Neural progenitor cell (in vitro differentiated cells): ENCODE measurements at regions not wholly inside any gene's neighbourhood (a gene's known extent, or its start where the extent isn't known, plus 50 kb on each side); places are given as distances from the start of the nearest gene placed in this dataset.

Experiments
- DNase-seq: peaks from one replicate; pipeline ENCODE4 v3.0.0-alpha.2; 2016; ENCODE audit warnings: low spot score
- H2AFZ ChIP-seq: fragments of 200-600 bp; sonication (generic); replicated peaks from 2 replicates; pipeline ENCODE4 v1.6.1; 2016; ENCODE audit warnings: antibody characterized with exemption
- H3F3A ChIP-seq: fragments of 200-600 bp; sonication (generic); 2 replicates; pipeline ENCODE4 v1.6.1; 2016; ENCODE audit warnings: antibody characterized with exemption, low read depth
- H3K27ac ChIP-seq: fragments of 200-600 bp; sonication (generic); 2 replicates; pipeline ENCODE4 v1.5.1; 2016; ENCODE audit warnings: mild to moderate bottlenecking
- H3K27me3 ChIP-seq: fragments of 200-600 bp; sonication (generic); 2 replicates; pipeline ENCODE4 v1.6.1; 2016; ENCODE audit warnings: mild to moderate bottlenecking, moderate library complexity
- H3K36me3 ChIP-seq: fragments of 200-600 bp; sonication (generic); 2 replicates; pipeline ENCODE4 v1.5.1; 2016
- H3K4me1 ChIP-seq: fragments of 200-600 bp; sonication (generic); 2 replicates; pipeline ENCODE4 v1.6.1; 2016; ENCODE audit warnings: mixed run types
- H3K4me2 ChIP-seq: fragments of 200-600 bp; sonication (generic); 2 replicates; pipeline ENCODE4 v1.6.1; 2016
- H3K4me3 ChIP-seq: fragments of 200-600 bp; sonication (generic); 2 replicates; pipeline ENCODE4 v1.5.1; 2016
- H3K79me2 ChIP-seq: fragments of 200-600 bp; sonication (generic); 2 replicates; pipeline ENCODE4 v1.6.1; 2016; ENCODE audit warnings: low read depth
- H3K9ac ChIP-seq: fragments of 200-600 bp; sonication (generic); 2 replicates; pipeline ENCODE4 v1.6.1; 2016
- H3K9me3 ChIP-seq: fragments of 200-600 bp; sonication (generic); 2 replicates; pipeline ENCODE4 v1.5.1; 2016; ENCODE audit warnings: low read depth
- H4K20me1 ChIP-seq: fragments of 200-600 bp; sonication (generic); 2 replicates; pipeline ENCODE4 v1.6.1; 2016; ENCODE audit warnings: low read depth
- H3K27ac Mint-ChIP-seq: 3 replicates; pipeline ENCODE4 v1.8.0; 2021; ENCODE audit warnings: mixed read lengths
- H3K27me3 Mint-ChIP-seq: 2 replicates; pipeline ENCODE4 v1.8.0; 2022; ENCODE audit warnings: low read depth, mild to moderate bottlenecking, inconsistent platforms, moderate library complexity, mixed read lengths; ENCODE audit not compliant: insufficient read depth
- H3K36me3 Mint-ChIP-seq: 3 replicates; pipeline ENCODE4 v1.8.0; 2021; ENCODE audit warnings: mixed read lengths
- H3K4me1 Mint-ChIP-seq: 3 replicates; pipeline ENCODE4 v1.8.0; 2021; ENCODE audit warnings: mixed read lengths
- H3K4me3 Mint-ChIP-seq: 3 replicates; pipeline ENCODE4 v1.8.0; 2021; ENCODE audit warnings: mild to moderate bottlenecking, moderate library complexity, mixed read lengths
- H3K9me3 Mint-ChIP-seq: 3 replicates; pipeline ENCODE4 v1.8.0; 2020; ENCODE audit warnings: mixed read lengths
- EZH2 ChIP-seq: fragments of 200-600 bp; sonication (generic); IDR thresholded peaks from 2 replicates; pipeline ENCODE4 v1.6.1; 2017; ENCODE audit warnings: antibody characterized with exemption, mild to moderate bottlenecking, moderate library complexity
- EZH2phosphoT487 ChIP-seq: fragments of 200-600 bp; sonication (generic); IDR thresholded peaks from 2 replicates; pipeline ENCODE4 v1.6.1; 2017; ENCODE audit warnings: antibody characterized with exemption
- TF ChIP-seq, protein P1 (sequence below): fragments of 200-600 bp; sonication (generic); IDR thresholded peaks from 2 replicates; pipeline ENCODE4 v1.5.1; 2017; ENCODE audit warnings: antibody characterized with exemption, mild to moderate bottlenecking

DNA sequence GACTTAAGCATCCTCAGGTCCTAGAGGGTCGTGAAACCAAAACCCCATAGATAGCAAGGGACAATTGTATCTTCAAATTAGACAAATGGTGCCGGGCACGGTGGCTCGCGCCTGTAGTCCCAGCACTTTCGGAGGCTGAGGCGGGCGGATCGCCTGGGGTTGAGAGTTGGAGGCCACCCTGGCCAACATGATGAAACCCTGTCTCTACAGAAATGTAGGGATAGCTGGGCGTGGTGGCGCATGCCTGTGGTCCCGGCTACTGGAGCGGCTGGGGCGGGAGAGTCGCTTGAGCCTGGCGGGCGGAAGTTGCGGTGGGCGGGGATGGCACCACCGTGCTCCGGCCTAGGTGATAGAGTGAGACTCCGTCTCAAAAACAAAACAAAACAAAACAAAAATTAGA, 780.6 kb downstream of the BRINP3 start:
- no peak for DNase-seq
- H3K4me1 Mint-ChIP-seq, result no peaks in the 10 kb centered on the region

GRCh38 chr1:189701606-189702005, 776.1 kb downstream of the BRINP3 start:
- no peak overlapping the region for H3K27ac Mint-ChIP-seq
- H3K27me3 Mint-ChIP-seq, result no peaks in the 10 kb centered on the region
- Histone ChIP-seq H3F3A (no peaks in the 10 kb centered on the region), H2AFZ (no peak overlapping the region), H3K27me3 (no peaks in the 10 kb centered on the region), H4K20me1 (no peaks in the 10 kb centered on the region), H3K27ac (no peak overlapping the region), H3K9me3 (no peaks in the 10 kb centered on the region), H3K79me2 (no peaks in the 10 kb centered on the region), H3K36me3 (no peaks in the 10 kb centered on the region), H3K4me2 (no peak overlapping the region), H3K4me1 (no peaks in the 10 kb centered on the region), H3K9ac (no peak overlapping the region), H3K4me3 (no peak overlapping the region)
- no peaks in the 10 kb centered on the region for H3K36me3 Mint-ChIP-seq
- no peak for DNase-seq
- H3K9me3 Mint-ChIP-seq, result no peaks in the 10 kb centered on the region
- no peaks in the 10 kb centered on the region for H3K4me1 Mint-ChIP-seq
- TF ChIP-seq EZH2 (no peak), EZH2phosphoT487 (no peak)
- TF ChIP-seq, protein P1, sequence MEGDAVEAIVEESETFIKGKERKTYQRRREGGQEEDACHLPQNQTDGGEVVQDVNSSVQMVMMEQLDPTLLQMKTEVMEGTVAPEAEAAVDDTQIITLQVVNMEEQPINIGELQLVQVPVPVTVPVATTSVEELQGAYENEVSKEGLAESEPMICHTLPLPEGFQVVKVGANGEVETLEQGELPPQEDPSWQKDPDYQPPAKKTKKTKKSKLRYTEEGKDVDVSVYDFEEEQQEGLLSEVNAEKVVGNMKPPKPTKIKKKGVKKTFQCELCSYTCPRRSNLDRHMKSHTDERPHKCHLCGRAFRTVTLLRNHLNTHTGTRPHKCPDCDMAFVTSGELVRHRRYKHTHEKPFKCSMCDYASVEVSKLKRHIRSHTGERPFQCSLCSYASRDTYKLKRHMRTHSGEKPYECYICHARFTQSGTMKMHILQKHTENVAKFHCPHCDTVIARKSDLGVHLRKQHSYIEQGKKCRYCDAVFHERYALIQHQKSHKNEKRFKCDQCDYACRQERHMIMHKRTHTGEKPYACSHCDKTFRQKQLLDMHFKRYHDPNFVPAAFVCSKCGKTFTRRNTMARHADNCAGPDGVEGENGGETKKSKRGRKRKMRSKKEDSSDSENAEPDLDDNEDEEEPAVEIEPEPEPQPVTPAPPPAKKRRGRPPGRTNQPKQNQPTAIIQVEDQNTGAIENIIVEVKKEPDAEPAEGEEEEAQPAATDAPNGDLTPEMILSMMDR, result no peak
- no peak overlapping the region for H3K4me3 Mint-ChIP-seq

More for the DNA sequence above, 780.6 kb downstream of the BRINP3 start:
- Histone ChIP-seq H4K20me1 (no peaks in the 10 kb centered on the region), H3K4me1 (no peaks in the 10 kb centered on the region), H3F3A (no peaks in the 10 kb centered on the region), H2AFZ (no peak overlapping the region), H3K27me3 (no peaks in the 10 kb centered on the region), H3K36me3 (no peaks in the 10 kb centered on the region), H3K9ac (no peak overlapping the region), H3K27ac (no peak overlapping the region), H3K4me3 (no peak overlapping the region), H3K9me3 (no peaks in the 10 kb centered on the region), H3K4me2 (no peak overlapping the region), H3K79me2 (no peaks in the 10 kb centered on the region)
- Mint-ChIP-seq H3K27me3 (no peaks in the 10 kb centered on the region), H3K4me3 (no peak overlapping the region), H3K9me3 (no peaks in the 10 kb centered on the region), H3K27ac (no peak overlapping the region), H3K36me3 (no peaks in the 10 kb centered on the region)
- TF ChIP-seq, protein P1, result no peak
- TF ChIP-seq EZH2, result no peak
- no peak for TF ChIP-seq EZH2phosphoT487

DNA sequence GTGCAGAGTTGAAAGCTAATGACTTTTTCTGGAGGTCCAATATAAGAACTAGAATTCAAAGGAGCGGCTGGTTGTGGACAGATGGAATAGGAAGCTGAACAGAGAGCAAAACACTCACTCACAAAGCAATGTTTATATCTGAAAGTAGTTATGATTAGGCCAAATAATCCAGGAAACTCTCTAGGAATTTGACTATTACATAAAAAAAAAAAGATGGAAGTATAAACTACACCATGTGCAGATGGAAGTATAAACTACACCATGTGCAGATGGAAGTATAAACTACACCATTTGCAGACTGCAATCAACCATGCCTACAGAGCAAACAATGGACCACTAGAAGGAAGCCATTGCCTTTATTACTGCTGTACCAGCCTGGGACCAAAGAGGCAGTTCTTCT, 771.1 kb downstream of the BRINP3 start:
- no peak overlapping the region for H3K27ac Mint-ChIP-seq

More for the DNA sequence above, 771.1 kb downstream of the BRINP3 start:
- no peak overlapping the region for H3K4me3 Mint-ChIP-seq
- no peaks in the 10 kb centered on the region for H3K9me3 Mint-ChIP-seq
- H3K36me3 ChIP-seq, result no peaks in the 10 kb centered on the region
- no peaks in the 10 kb centered on the region for H3K27me3 ChIP-seq
- no peaks in the 10 kb centered on the region for H3K9me3 ChIP-seq
- H3K27ac ChIP-seq, result no peak overlapping the region
- no peaks in the 10 kb centered on the region for H3K36me3 Mint-ChIP-seq
- no peaks in the 10 kb centered on the region for H3F3A ChIP-seq
- no peaks in the 10 kb centered on the region for H3K4me1 ChIP-seq
- H3K4me3 ChIP-seq, result no peak overlapping the region
- no peaks in the 10 kb centered on the region for H3K27me3 Mint-ChIP-seq
- H3K79me2 ChIP-seq, result no peaks in the 10 kb centered on the region
- no peak overlapping the region for H3K4me2 ChIP-seq
- TF ChIP-seq, protein P1, result no peak
- TF ChIP-seq EZH2 (no peak), EZH2phosphoT487 (no peak)
- H4K20me1 ChIP-seq, result no peaks in the 10 kb centered on the region
- DNase-seq, result no peak
- no peak overlapping the region for H3K9ac ChIP-seq
- no peak overlapping the region for H2AFZ ChIP-seq
- no peaks in the 10 kb centered on the region for H3K4me1 Mint-ChIP-seq
